ENCODE measurements at regions not wholly inside any gene's neighbourhood (a gene's known extent, or its start where the extent isn't known, plus 50 kb on each side); places are given as distances from the start of the nearest gene placed in this dataset.
"Not testable (repeated sequence)": the region's sequence is repeated elsewhere in the genome, so short reads cannot be mapped to it uniquely, and the experiment has no call there.

DNA sequence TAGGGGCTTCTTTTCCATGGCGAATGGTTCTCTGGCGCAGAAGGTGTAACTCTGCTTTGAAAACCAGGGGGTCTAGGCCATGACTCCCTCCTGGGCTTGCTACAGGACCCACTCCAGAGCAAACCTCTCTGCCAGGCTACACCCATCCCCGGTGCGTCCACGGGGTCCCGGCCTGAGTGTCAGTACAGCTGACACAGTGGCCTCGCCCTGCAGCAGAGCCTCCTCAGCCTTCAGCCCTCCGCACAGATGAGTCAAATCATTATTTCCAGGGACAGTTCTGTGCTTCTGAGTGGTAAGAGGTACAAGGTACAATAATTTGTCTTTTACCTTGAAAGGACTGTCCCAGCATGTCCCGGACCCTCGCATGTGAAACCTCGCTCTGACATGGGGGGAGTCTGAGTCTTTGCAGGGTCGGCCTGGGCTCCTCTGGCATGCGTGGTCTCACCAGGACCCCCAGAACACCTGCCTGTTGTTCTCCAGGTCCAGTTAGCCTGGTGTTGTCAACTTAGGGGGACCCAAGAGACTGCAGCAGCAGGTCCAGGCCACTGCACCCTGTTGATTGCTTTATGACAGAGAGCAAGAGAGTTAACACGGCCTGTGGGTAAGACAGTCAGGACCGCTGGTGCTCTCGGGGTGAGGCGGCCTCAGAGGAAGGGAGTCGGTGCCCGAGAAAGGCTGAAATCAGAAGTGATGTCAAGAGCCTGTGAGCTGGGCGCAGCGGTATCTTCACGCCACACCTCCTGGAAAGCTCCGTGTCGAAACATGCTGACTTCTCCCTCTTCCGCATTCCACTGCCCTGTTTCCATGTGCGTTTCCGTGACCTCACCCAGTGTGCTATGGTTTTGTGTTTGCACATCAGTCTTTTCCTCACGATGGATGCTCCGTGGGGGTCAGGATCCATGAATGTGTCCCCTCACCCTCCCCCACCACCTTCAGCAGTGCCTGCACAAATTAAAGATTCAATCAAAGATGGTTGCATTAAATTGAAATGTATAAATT is 340.1 kb downstream of the EIPR1 start:
- FAIRE-seq: no peak
- DNase-seq (ENCODE audit: low spot score): no peak

DNA sequence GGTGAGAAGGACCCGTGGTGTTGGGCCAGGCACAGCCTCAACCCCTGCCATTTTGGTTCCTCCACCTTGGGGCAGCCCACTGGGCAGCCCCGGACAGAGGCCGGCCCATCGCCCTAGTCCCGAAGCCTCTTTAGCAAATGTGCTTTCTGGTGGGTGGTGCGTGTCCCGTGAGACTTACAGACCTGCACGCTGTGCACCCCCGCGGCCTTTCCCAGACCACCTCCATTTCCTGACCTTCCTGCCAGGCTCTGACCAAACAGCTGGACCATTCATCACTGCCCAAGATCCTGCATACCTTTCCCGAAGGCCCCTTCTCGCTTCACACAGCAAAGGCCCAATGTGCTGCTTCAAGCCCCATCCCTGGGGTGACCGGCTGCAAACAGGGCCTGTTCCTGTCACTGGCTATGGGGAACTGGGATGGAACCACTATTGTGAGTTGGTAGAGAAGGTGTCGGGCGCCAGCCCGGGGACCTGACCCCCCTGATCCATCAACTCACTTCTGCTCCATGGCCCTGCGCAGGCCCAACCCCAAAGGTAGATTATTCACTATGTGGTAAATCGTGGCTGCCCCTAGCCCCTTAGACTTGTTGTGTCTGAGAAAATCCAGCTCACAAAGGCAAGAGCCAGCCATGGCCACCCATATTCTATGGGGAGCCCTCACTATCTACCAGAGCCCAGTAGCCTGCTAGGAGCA is 341.0 kb downstream of the EIPR1 start:
- no peak for FAIRE-seq
- no peak for DNase-seq (ENCODE audit: low spot score)

DNA sequence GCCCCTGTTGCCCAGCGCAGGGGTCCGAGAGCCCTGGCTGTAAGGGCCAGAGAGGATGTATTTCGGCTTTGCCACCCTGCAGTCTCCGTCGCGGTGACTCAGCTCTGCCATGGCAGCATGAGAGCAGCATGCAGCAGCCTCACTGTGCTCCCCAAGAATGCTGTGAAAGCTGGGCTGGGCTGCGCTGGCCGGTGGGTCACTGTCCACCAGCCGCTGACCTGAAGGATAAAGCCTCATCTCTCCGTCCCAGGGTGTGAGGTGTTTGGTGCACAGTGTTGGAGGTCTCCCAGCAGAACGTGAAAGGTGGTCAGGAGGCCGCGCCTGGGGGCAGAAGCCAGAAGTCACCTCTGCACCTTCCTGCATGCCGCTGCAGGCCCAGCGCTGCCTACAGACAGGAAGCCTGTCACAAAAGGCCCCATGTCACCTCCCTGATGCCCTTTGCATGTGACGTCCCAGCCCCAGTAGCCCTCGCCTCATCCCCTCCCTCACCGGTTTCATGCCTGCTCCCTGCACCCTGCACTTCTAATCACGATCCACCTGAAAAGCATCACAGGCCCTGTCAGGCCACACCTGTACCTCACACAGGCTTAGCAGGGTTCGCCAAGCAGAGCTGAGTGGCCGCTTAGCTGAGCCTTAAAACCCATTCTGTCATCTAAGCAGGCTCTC is 342.1 kb downstream of the EIPR1 start:
- no peak for DNase-seq (ENCODE audit: low spot score)
- FAIRE-seq: no peak

DNA sequence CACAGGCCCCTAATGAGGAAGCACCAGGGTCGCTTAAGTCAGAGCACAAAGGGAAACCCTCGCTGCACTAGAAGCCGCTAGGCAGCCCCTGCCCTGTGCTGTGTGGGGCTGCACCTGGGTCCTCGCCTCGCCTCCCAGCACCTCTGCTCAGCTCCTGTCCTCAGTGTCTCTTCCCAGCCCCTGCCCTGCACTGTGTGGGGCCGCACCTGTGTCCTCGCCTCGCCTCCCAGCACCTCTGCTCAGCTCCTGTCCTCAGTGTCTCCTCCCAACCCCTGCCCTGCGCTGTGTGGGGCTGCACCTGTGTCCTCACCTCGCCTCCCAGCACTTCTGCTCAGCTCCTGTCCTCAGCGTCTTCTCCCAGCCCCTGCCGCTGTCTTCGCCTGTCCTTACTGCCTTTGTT is 342.8 kb downstream of the EIPR1 start:
- FAIRE-seq: no peak
- DNase-seq (ENCODE audit: low spot score): no peak

DNA sequence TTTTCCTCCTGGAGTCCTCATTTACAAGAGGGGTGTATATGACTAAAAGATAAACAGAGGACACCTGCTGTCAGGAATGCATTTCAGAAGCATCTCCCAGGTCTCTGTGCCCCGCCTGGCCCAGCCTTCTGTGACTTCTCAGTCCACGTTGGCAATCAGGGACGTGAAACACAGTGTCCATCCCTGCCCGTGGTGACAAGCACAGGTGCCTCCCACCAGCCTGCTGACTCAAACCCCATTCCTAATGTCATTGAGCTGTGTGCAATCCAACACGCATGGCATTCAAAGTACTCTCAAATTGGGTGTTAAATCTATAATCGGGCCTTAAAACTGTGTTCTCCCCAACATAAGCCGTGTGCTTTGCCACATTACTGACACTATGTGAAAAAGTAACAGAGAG is 343.2 kb downstream of the EIPR1 start:
- FAIRE-seq (no peak), DNase-seq (ENCODE audit: low spot score) (no peak)

DNA sequence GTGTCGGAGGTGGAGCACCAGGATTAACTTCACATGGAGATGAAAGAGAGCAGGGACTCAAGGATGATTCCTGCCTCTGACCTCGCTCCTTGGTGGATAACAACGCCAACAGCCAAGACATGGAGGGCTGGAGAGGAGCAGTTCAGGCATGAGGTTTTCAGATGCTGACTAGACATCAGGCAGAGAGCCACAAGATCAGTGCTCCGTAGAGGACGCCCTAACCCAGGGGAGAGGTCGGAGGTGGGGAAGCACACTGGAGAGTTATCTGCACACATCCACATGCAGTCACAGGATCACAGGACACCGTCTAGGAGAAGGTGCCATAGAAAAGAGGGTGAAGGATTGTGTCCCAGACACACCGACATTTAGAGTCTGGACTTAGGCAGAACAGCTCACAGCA is 344.3 kb downstream of the EIPR1 start:
- no peak for FAIRE-seq
- no peak for DNase-seq (ENCODE audit: low spot score)

DNA sequence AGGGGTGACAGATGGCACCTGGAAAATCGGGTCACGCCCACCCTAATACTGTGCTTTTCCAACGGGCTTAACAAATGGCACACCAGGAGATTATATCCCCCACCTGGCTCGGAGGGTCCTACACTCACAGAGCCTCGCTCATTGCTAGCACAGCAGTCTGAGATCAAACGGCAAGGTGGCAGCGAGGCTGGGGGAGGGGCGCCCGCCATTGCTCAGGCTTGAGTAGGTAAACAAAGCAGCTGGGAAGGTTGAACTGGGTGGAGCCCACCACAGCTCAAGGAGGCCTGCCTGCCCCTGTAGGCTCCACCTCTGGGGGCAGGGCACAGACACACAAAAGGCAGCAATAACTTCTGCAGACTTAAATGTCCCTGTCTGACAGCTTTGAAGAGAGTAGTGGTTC is 346.8 kb downstream of the EIPR1 start:
- not testable (repeated sequence) for DNase-seq (ENCODE audit: low spot score); FAIRE-seq

DNA sequence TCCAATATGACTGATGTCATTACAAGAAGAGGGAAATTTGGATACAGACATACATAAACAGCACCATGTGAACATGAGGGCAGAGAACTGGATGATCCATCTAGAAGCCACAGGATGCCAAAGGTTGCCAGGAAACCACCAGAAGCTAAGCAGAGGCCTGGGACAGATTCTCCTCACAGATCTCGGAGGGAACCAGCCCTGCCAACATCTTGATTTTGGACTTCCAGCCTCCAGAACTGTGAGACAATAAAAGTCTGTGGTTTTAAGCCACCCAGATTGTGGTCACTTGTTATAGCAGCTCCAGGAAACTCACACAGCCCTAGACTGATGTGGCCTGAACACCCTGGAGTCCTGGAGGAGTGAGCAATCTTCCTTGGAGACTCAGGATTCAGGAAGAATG is 351.6 kb downstream of the EIPR1 start:
- no peak for DNase-seq (ENCODE audit: low spot score)
- no peak for FAIRE-seq

DNA sequence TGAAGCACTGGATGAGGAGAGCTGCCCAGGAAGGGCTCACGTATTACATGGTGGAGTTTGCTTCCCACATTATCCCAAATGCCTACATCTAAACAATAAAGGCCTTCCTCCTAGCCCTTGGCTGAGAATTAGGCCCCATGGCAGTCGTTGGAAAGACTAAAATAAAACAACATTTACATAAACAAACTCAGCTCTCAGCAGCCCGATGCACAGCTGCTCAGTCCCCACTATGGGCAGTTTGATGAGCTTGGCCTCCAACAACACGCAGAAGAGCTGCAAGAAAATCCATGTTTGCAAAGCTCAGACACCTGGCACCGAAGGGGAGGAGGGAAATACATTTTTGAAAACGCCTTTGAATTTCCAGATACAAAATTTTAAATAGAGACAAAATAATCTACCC is 352.4 kb downstream of the EIPR1 start:
- DNase-seq (ENCODE audit: low spot score): no peak

DNA sequence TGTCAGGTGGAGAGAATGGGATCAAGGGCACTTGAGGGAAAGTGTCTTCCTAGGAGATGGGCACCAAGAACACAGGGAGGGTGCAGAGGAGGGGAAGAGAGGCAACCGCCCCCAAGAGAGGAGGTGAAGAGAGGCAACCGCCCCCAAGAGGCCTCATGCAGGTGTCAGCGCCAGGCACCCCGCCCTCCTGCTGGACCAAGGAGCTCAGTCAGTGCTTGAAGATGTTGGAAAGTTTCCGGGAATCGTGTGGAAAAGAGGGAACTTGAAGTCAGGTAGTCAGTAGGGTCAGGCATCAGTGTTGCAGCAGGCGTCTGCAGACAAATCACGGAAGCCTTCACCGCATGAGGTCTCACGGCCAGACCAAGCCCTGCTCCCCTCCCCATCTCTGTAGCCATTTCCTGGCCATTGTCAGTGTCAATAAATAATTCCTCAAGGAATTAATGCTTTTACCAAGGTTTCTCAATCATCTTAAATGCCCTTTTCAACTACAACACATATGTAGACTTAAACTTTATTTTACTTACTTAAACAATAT is 353.1 kb downstream of the EIPR1 start:
- no peak for FAIRE-seq
- DNase-seq (ENCODE audit: low spot score): no peak

More for the DNA sequence above, 352.4 kb downstream of the EIPR1 start:
- FAIRE-seq: no peak

DNA sequence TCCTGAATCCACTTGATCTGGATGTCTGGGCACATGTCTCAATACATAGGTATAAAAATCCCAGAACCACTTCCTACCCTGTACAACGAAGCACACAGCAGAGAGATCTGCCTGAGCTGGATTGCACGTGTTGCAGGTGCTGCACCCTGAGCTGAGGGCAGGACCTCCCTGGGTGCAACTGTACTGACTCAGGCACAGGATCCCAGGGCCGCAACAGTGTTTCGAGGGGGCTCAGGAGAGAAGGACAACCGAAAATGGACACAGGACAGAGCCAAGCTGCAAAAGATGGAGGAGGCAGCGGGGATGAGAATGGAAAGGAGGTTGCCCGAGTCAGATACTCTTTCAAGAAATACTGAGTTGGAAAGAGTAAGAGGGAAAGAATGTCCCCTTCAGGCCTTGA is 354.1 kb downstream of the EIPR1 start:
- DNase-seq (ENCODE audit: low spot score): no peak
- no peak for FAIRE-seq

DNA sequence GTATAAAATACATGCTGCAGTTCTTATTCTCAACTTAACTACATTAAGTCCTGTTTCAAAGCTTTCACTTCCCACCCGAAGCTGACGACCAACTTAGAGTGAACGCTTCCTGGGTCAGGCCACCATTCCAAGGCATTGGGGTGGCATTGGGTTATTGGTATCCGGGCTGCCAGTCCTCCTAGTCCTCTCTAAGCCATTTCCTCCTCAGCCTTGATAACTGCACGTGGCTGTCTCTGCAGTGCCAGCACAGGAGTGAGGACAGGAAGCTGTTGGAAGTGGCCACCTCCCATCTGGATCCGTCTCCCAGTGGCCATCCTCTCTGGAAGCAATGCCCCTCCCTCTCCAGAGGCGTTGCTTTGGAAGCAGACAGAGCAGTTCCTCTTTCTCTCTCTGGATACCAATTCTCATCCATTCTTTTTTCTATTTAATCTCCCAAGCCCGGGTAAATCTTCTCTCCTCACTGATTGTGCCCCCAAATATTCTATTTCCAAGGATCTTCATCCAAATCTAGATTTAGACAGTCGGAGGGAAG is 354.7 kb downstream of the EIPR1 start:
- no peak for FAIRE-seq
- DNase-seq (ENCODE audit: low spot score): no peak

DNA sequence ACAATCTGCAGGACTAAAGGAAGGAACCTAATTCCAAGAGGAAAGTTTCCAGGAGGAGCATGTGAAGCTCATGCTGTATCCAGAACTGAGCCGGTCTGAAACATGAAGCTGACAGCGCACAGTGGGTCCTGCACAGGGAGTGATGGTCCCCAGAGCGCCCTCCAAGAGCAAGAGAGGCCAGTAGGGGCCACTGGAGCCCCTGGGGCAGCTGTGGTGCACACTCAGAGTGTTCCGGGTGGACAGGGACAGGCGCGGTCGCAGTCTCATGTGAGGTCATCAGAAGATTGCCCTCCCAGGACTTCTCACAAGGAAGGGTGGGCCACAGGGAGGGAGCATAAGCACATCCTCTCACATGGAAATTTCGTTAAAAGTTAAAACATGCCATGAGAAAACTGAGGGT is 355.9 kb downstream of the EIPR1 start:
- no peak for DNase-seq (ENCODE audit: low spot score)
- no peak for FAIRE-seq

DNA sequence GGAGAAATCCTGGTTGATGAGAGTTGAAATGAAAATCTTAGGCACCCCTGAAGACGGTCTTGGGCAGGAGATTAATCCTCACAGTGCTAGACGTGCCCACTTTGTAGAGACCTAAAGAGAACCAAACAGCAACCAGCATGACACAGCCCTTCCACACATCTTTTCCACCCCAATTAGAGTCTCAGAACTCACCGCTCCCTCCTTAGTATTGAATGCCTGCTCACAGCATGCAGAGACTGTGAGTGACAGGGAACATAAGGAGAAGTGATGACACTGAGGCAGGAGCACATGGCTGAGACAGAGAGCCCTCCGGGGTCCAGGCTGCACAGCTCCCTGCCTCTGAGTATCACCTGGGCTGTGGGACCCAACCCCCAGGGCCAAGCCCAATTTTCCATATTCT is 367.6 kb downstream of the EIPR1 start:
- FAIRE-seq (no peak), DNase-seq (ENCODE audit: low spot score) (no peak)

DNA sequence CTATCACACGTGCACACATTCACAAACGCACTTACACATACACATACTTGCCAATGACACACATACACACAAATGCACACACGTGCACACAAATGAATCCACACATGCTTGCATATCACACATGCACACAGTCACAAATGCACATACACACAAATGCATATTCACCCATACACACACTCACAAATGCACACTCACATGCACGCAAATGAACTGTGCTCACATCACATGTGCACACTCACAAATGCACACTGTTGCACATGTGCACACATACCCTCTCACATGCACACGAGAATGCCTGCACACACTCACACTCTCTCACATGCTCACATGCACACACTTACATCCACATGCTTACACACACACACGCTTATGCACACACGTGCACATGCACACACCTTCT is 368.1 kb downstream of the EIPR1 start:
- no peak for DNase-seq (ENCODE audit: low spot score)
- no peak for FAIRE-seq

DNA sequence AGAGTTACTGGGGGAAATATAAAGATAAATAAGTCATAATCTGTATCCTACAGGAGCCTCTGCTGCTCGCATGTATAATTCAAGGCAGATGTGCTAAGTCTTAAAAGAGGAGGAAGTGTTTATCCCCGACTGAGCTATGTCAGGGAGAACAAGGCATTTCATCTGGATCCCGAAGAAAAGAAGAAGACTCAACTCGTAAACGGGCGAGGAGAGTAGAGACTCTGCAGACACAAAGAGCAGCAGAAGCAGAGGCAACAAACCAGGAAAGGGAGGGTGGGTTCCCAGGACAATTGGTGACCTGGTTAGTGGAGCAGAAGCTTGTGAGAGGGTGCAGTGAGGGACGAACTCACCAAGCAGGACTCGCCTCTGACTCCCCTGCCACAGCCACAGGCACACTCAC is 368.6 kb downstream of the EIPR1 start:
- FAIRE-seq (no peak), DNase-seq (ENCODE audit: low spot score) (no peak)

DNA sequence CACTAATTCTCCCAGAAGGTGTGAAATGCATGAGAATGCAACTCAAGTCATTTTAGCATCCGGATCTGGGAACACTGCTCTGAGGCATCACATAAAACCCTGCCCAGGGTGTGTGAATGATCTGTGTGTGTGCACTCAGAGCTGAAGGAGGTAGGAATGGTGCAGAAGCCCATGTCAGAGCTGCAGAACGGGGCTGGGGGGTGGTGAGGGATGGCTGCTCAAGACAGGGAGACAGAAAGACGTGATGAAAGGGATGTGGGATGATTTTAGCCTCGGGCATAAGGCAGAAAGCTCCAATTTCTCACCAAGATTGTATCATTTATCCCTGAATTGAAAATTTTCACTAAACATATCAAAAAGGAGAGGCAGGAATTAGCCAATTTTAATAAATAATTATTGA is 369.1 kb downstream of the EIPR1 start:
- DNase-seq (ENCODE audit: low spot score) (no peak), FAIRE-seq (no peak)

DNA sequence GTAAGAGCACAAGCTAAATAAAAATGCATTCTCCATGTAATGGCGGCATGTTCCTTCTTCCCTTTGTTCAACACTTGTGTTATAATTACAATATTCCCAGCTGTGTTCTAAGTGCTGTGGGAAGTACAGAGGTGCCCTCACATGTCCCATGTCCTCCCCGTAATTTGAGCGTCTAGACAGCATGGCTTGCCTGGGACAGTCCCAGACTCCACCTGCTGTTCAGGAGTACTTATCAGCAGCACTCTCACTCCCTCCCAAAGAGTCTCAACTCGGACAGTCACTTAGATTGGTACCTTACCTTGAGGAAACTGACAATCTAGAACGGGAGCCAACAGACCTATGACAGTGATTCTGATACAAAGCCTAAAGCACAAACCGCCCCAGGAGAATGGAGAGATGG is 370.5 kb downstream of the EIPR1 start:
- no peak for DNase-seq (ENCODE audit: low spot score)
- FAIRE-seq: no peak

DNA sequence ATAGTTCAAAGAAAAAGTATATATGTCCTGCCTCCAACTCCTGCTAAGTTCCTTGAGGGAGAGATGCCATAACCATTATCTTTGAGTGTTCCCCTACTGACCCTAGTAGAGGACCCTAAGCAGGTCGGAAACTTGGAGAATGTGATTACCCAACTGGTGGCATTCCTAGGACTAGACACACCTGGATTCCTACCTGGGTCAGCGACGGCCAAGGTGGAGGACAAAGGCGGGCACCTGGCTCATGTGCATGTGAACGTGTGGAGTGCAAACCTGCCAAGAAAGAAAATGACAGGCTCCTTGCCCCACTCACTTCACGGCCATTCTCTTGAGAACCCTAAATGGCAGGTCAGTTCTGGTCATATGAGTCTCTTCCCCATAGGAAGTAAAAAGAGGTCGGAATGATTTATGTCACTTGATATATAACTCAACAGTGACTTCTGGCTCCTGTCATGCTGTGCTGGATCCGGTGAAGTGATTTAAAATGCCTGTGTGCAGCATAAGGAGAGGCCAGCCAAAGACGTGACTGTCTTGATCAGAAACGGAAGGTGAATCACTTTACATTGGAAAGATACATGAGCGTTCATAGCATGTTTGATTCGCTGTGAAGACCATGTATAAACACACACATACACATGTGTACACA is 371.6 kb downstream of the EIPR1 start:
- FAIRE-seq (no peak), DNase-seq (ENCODE audit: low spot score) (no peak)

DNA sequence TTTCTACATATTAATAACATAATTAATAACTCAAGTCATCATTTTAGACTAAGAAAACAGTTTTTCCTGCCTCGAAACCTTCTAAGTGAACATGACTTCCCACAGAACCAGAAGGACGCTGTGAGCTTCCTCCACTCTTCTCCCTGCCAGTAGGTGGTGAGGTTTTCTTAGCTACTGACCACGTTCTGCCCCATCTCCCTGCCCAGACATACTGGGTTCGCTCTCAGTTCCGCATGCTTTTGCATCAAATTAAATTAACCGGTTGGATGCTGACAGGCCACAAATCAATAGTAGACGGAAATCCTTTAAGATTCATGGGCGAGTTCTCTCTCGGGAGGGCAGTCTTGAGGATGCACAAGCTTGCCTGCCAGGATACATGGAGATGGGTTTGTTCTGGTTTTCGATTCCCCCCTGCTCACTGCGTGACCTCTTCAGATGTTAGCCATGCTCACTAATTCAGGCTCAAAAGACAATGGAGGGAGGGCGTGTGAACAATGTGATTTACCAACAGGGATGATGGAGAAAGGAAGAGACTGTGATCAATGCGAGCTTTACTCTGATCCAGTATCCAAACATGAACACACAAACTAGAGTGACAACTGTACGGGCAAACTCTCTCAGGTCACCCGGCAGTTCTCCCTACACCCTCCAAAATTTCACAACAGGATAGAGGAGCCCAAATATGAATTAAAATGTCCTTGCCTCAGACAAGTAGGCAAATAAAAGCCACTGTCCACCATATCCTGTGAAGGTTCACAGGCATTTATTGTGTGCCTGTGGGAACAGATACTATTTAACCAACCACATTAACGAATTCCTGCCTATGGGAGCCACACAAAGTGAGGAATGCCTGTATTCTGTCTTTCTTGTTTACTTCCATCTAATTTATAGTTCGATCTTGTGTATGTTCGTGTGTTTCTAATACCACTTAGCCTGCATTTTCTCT is 375.7 kb downstream of the EIPR1 start:
- FAIRE-seq: no peak

More for the DNA sequence above, 375.7 kb downstream of the EIPR1 start:
- peak; percentile 18 for DNase-seq (ENCODE audit: low spot score)
